ENCODE measurements at regions not wholly inside any gene's neighbourhood (a gene's known extent, or its start where the extent isn't known, plus 50 kb on each side); places are given as distances from the start of the nearest gene placed in this dataset.

GRCh38 chr10:110437351-110437605 is 60.4 kb upstream of the DUSP5 start:
- TF ChIP-seq CTCF (conservative IDR thresholded peaks at IDR 0.05) (no peak), ZFX (IDR thresholded peaks at IDR 0.05) (no peak)
